ENCODE measurements at regions not wholly inside any gene's neighbourhood (a gene's known extent, or its start where the extent isn't known, plus 50 kb on each side); places are given as distances from the start of the nearest gene placed in this dataset.

- no peaks in the 10 kb centered on the region for H3K9me3 ChIP-seq
- no peaks in the 10 kb centered on the region for H3K4me1 ChIP-seq
- WGBS, 2 donors: 86 to 92% methylated on average over 4 of the region's 4 CpGs
- TF ChIP-seq POLR2A (IDR thresholded peaks at IDR 0.05) (no peak), CTCF (IDR thresholded peaks at IDR 0.05) (no peak), EP300 (IDR thresholded peaks at IDR 0.05) (no peak)
- H3K4me3 ChIP-seq: no peak overlapping the region
- no peaks in the 10 kb centered on the region for H3K36me3 ChIP-seq
- no peak overlapping the region for H3K27ac ChIP-seq
- no peak for DNase-seq (ENCODE audit: low spot score in 2 of 2)
- H3K27me3 ChIP-seq: no peaks in the 10 kb centered on the region
Observed at GRCh38 chr3:124453189-124453588, 277.1 kb upstream of the UMPS start.

GRCh38 chr3:124455891-124456290 lies 274.4 kb upstream of the UMPS start:
- no peaks in the 10 kb centered on the region for H3K9me3 ChIP-seq
- no peak for DNase-seq (ENCODE audit: low spot score in 2 of 2)
- no peaks in the 10 kb centered on the region for H3K36me3 ChIP-seq
- no peak overlapping the region for H3K27ac ChIP-seq
- H3K4me1 ChIP-seq: no peaks in the 10 kb centered on the region
- no peaks in the 10 kb centered on the region for H3K27me3 ChIP-seq
- no peak for TF ChIP-seq EP300 (IDR thresholded peaks at IDR 0.05)
- TF ChIP-seq POLR2A (IDR thresholded peaks at IDR 0.05): no peak
- TF ChIP-seq CTCF (IDR thresholded peaks at IDR 0.05): no peak
- H3K4me3 ChIP-seq: no peak overlapping the region

GRCh38 chr3:124456506-124456905 lies 273.7 kb upstream of the UMPS start:
- no peak overlapping the region for H3K27ac ChIP-seq
- H3K36me3 ChIP-seq: no peaks in the 10 kb centered on the region
- no peak for TF ChIP-seq CTCF (IDR thresholded peaks at IDR 0.05)
- no peak for TF ChIP-seq EP300 (IDR thresholded peaks at IDR 0.05)
- TF ChIP-seq POLR2A (IDR thresholded peaks at IDR 0.05): no peak
- DNase-seq (ENCODE audit: low spot score in 2 of 2): no peak
- WGBS, 2 donors: 75 to 81% methylated on average over 11 of the region's 11 CpGs
- no peaks in the 10 kb centered on the region for H3K27me3 ChIP-seq
- H3K4me1 ChIP-seq: no peaks in the 10 kb centered on the region
- H3K4me3 ChIP-seq: no peak overlapping the region
- no peaks in the 10 kb centered on the region for H3K9me3 ChIP-seq

GRCh38 chr3:124459678-124460077 lies 270.6 kb upstream of the UMPS start:
- Histone ChIP-seq H3K27ac (no peak overlapping the region), H3K36me3 (no peaks in the 10 kb centered on the region)
- whole genome bisulfite sequencing, 2 donors: 82 to 97% methylated on average over 2 of the region's 2 CpGs

GRCh38 chr3:124461126-124461525 lies 269.1 kb upstream of the UMPS start:
- no peak for TF ChIP-seq EP300 (IDR thresholded peaks at IDR 0.05)
- no peak for TF ChIP-seq CTCF (IDR thresholded peaks at IDR 0.05)
- 58 to 83% methylated on average over 2 of the region's 2 CpGs for WGBS, 2 donors

More at GRCh38 chr3:124459678-124460077, 270.6 kb upstream of the UMPS start:
- Histone ChIP-seq H3K27me3 (no peaks in the 10 kb centered on the region), H3K4me3 (no peak overlapping the region), H3K4me1 (no peaks in the 10 kb centered on the region), H3K9me3 (no peaks in the 10 kb centered on the region)
- DNase-seq (ENCODE audit: low spot score in 2 of 2): no peak
- no peak for TF ChIP-seq EP300 (IDR thresholded peaks at IDR 0.05)
- no peak for TF ChIP-seq CTCF (IDR thresholded peaks at IDR 0.05)

More at GRCh38 chr3:124461126-124461525, 269.1 kb upstream of the UMPS start:
- Histone ChIP-seq H3K4me3 (no peak overlapping the region), H3K36me3 (no peaks in the 10 kb centered on the region), H3K4me1 (no peaks in the 10 kb centered on the region), H3K27me3 (no peaks in the 10 kb centered on the region), H3K9me3 (no peaks in the 10 kb centered on the region), H3K27ac (no peak overlapping the region)
- no peak for DNase-seq (ENCODE audit: low spot score in 2 of 2)
